ENCODE measurements at regions not wholly inside any gene's neighbourhood (a gene's known extent, or its start where the extent isn't known, plus 50 kb on each side); places are given as distances from the start of the nearest gene placed in this dataset.
"Not testable (repeated sequence)": the region's sequence is repeated elsewhere in the genome, so short reads cannot be mapped to it uniquely, and the experiment has no call there.

DNA sequence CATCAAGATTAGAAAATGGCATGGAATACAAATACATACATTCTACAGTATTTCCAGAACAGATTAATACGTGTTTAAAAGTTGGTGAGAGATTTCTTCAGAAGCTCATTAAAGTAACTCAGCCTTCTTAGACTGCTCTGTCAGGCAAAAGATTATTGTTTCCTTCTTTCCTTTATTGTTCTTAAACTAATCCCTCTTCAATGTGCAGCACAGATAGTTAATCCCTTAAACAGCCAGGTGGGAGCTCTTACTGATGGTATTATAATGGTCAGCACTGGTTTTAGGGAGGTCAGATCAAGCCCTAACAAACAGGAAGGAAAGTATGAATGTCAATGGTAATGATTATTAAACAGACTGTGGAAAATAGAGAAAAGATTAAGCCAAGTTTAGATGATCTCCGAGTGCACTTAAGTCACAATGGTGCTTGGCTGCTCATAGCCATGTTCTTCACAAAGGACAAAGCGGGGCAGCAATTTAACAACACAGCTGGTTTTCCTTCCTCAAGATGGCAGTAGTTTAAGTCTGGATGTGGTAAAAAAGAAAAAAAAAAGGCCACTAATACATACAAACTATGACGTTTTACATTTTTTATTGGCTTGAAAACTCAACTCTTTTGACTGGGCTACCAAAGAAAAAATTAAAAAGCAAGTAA is 992.6 kb downstream of the PCDH9 start:
- Mint-ChIP-seq H3K4me3 (no peak overlapping the region), H3K27ac (no peak overlapping the region), H3K36me3 (ENCODE audit: low read depth) (no peaks in the 10 kb centered on the region), H3K4me1 (no peaks in the 10 kb centered on the region), H3K27me3 (no peaks in the 10 kb centered on the region), H3K9me3 (peaks cover 17% of the 10 kb centered on the region)
- DNase-seq (no peak), ATAC-seq (no peak)

DNA sequence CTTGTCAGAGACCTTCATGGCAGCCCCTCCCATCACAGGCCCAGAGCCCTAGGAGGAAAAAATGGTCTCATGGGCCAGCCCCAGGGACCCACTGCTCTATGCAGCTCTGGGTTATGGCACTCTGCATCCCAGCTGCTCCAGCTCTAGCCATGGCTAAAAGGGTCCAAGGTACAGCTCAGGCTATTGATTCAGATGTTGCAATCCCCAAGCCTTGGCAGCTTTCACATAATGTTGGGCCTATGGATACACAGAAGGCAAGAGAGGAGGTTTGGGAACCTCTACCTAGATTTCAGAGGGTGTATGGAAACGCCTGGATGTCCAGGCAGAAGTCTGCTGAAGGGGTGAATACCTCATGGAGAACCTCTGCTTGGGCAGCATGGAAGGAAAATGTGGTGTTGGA is 996.0 kb downstream of the PCDH9 start:
- Mint-ChIP-seq H3K4me3 (no peak overlapping the region), H3K27ac (no peak overlapping the region), H3K36me3 (ENCODE audit: low read depth) (no peaks in the 10 kb centered on the region), H3K4me1 (no peaks in the 10 kb centered on the region), H3K9me3 (peaks cover 19% of the 10 kb centered on the region), H3K27me3 (no peaks in the 10 kb centered on the region)
- ATAC-seq, result no peak
- DNase-seq, result no peak

- not testable (repeated sequence) for DNase-seq; H3K4me1 Mint-ChIP-seq; H3K27ac Mint-ChIP-seq; H3K36me3 Mint-ChIP-seq (ENCODE audit: low read depth); H3K27me3 Mint-ChIP-seq; ATAC-seq; H3K4me3 Mint-ChIP-seq
- peaks cover 19% of the 10 kb centered on the region for H3K9me3 Mint-ChIP-seq
Measured at GRCh38 chr13:66231958-66232357, 998.2 kb downstream of the PCDH9 start.

DNA sequence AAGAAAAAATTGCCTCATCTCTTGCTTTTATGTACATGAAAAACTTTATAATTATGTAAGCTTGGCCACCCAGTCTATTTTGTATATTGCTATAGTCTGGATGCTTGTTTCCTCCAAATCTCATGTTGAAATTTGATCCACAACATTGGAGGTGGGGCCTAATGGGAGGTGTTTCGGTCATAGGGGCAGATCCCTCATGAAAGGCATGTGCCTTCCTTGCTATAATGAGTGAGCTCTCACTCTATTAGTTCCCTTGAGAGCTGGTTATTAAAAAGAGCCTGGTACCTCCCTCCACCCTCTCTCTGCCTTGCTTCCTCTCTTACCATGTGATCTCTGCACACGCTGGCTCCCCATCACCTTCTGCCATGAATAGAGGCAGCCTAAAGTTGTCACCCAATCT is 1005.1 kb downstream of the PCDH9 start:
- ATAC-seq (no peak), DNase-seq (no peak)
- H3K4me3 Mint-ChIP-seq, result no peak overlapping the region
- H3K27ac Mint-ChIP-seq, result no peak overlapping the region
- H3K27me3 Mint-ChIP-seq, result no peaks in the 10 kb centered on the region
- H3K4me1 Mint-ChIP-seq, result no peaks in the 10 kb centered on the region
- no peaks in the 10 kb centered on the region for H3K36me3 Mint-ChIP-seq (ENCODE audit: low read depth)
- peaks cover 5% of the 10 kb centered on the region for H3K9me3 Mint-ChIP-seq

GRCh38 chr13:66224663-66225062 is 1005.5 kb downstream of the PCDH9 start:
- DNase-seq (no peak), ATAC-seq (no peak)
- H3K9me3 Mint-ChIP-seq, result peaks cover under 1% of the 10 kb centered on the region
- H3K4me1 Mint-ChIP-seq, result no peaks in the 10 kb centered on the region
- H3K36me3 Mint-ChIP-seq (ENCODE audit: low read depth), result no peaks in the 10 kb centered on the region
- H3K4me3 Mint-ChIP-seq, result no peak overlapping the region
- H3K27me3 Mint-ChIP-seq, result no peaks in the 10 kb centered on the region
- no peak overlapping the region for H3K27ac Mint-ChIP-seq

GRCh38 chr13:66222926-66223325 is 1007.2 kb downstream of the PCDH9 start:
- H3K36me3 Mint-ChIP-seq (ENCODE audit: low read depth), result no peaks in the 10 kb centered on the region
- H3K9me3 Mint-ChIP-seq, result no peaks in the 10 kb centered on the region
- H3K4me3 Mint-ChIP-seq, result no peak overlapping the region
- ATAC-seq, result no peak
- no peaks in the 10 kb centered on the region for H3K4me1 Mint-ChIP-seq
- no peak overlapping the region for H3K27ac Mint-ChIP-seq
- no peak for DNase-seq
- H3K27me3 Mint-ChIP-seq, result no peaks in the 10 kb centered on the region

DNA sequence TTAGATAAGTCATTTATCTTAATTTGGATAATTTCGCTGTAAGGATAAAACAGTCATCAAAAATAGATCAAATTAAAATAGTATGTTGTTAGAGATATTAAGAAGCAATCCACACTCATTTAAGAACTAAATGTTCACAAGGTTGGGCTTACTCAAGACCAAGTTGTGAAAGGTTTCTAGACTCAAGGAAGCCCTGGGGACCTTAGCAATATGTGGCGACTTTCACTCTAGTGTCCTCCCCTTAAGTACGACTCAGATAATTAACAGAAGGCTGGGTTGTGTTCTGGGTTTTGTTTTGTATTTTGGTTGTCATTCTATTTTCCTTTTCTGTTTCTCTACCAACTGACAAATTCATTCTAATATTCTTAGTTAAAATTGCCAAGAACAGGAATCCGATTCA is 1008.0 kb downstream of the PCDH9 start:
- ATAC-seq (no peak), DNase-seq (no peak)
- no peaks in the 10 kb centered on the region for H3K27me3 Mint-ChIP-seq
- peaks cover 2% of the 10 kb centered on the region for H3K9me3 Mint-ChIP-seq
- no peak overlapping the region for H3K4me3 Mint-ChIP-seq
- H3K36me3 Mint-ChIP-seq (ENCODE audit: low read depth), result no peaks in the 10 kb centered on the region
- no peak overlapping the region for H3K27ac Mint-ChIP-seq
- no peaks in the 10 kb centered on the region for H3K4me1 Mint-ChIP-seq

DNA sequence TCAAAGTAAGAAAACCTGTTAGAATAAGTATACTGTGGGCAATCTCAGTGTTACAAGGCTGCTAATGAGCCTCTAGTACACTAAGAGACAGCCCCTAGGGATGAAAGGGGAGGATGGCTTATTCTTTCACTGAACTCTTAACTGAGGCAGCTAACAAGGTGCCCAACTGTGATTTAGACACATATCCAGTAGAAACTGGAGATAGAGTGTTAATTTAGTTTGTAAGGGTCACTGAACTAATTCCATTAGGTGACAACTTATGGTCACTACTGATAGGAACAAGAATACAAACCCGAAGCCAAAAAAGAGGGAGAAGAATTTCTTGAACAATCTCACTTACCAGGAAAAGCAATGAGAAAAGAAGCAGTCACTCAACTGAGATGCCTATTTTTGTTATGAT is 1010.6 kb downstream of the PCDH9 start:
- ATAC-seq (no peak), DNase-seq (no peak)
- Mint-ChIP-seq H3K9me3 (peaks cover 10% of the 10 kb centered on the region), H3K4me3 (no peak overlapping the region), H3K27me3 (no peaks in the 10 kb centered on the region), H3K27ac (no peak overlapping the region), H3K4me1 (no peaks in the 10 kb centered on the region), H3K36me3 (ENCODE audit: low read depth) (no peaks in the 10 kb centered on the region)

DNA sequence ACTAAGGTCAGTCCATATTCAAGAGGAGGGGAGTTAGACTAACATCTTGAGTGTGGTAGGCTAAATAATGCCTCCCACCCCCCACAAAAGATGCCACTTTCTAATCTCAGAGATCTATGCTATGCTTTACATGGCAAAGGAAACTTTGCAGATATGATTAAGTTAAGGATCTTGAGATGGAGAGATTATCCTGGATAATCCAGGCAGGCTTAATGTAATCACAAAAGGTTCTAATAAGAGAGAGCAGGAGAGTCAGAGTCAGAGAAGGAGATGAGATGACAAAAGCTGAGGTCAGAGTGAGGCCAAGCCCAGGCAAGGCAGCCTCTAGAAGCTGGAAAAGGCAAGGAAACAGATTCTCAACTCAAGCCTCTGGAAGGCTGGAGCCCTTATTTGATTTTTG is 1011.6 kb downstream of the PCDH9 start:
- ATAC-seq (no peak), DNase-seq (no peak)
- Mint-ChIP-seq H3K4me1 (no peaks in the 10 kb centered on the region), H3K9me3 (peaks cover 10% of the 10 kb centered on the region), H3K27ac (no peak overlapping the region), H3K27me3 (no peaks in the 10 kb centered on the region), H3K36me3 (ENCODE audit: low read depth) (no peaks in the 10 kb centered on the region), H3K4me3 (no peak overlapping the region)

- no peak for DNase-seq
- Mint-ChIP-seq H3K4me1 (no peaks in the 10 kb centered on the region), H3K4me3 (no peak overlapping the region), H3K36me3 (ENCODE audit: low read depth) (no peaks in the 10 kb centered on the region), H3K27ac (no peak overlapping the region), H3K27me3 (no peaks in the 10 kb centered on the region), H3K9me3 (peaks cover 10% of the 10 kb centered on the region)
- no peak for ATAC-seq
Measured at GRCh38 chr13:66216728-66217127, 1013.4 kb downstream of the PCDH9 start.

GRCh38 chr13:66214467-66214866 is 1015.7 kb downstream of the PCDH9 start:
- H3K27me3 Mint-ChIP-seq, result no peaks in the 10 kb centered on the region
- H3K27ac Mint-ChIP-seq, result no peak overlapping the region
- DNase-seq (no peak), ATAC-seq (no peak)
- peaks cover 14% of the 10 kb centered on the region for H3K9me3 Mint-ChIP-seq
- H3K4me1 Mint-ChIP-seq, result no peaks in the 10 kb centered on the region
- no peaks in the 10 kb centered on the region for H3K36me3 Mint-ChIP-seq (ENCODE audit: low read depth)
- H3K4me3 Mint-ChIP-seq, result no peak overlapping the region

DNA sequence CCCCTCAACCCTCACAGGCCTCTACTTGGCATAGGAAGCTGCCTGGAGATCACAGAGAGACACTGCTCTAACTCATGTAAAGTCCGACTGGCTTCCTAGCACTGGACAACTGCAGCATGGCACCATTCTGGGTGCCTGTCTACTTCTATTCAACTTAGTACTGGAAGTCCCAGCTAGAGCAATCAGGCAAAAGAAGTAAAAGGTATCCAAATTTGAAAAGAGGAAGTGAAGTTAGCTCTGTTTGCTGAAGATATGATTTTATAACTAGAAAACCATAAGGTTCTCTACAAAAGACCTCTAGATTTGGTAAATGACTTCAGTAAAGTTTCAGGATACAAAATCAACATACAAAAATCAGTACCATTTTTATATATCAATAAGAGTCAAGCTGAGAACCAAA is 1017.6 kb downstream of the PCDH9 start:
- no peak overlapping the region for H3K4me3 Mint-ChIP-seq
- peaks cover 14% of the 10 kb centered on the region for H3K9me3 Mint-ChIP-seq
- ATAC-seq (no peak), DNase-seq (no peak)
- H3K4me1 Mint-ChIP-seq, result no peaks in the 10 kb centered on the region
- H3K27me3 Mint-ChIP-seq, result no peaks in the 10 kb centered on the region
- no peaks in the 10 kb centered on the region for H3K36me3 Mint-ChIP-seq (ENCODE audit: low read depth)
- no peak overlapping the region for H3K27ac Mint-ChIP-seq

DNA sequence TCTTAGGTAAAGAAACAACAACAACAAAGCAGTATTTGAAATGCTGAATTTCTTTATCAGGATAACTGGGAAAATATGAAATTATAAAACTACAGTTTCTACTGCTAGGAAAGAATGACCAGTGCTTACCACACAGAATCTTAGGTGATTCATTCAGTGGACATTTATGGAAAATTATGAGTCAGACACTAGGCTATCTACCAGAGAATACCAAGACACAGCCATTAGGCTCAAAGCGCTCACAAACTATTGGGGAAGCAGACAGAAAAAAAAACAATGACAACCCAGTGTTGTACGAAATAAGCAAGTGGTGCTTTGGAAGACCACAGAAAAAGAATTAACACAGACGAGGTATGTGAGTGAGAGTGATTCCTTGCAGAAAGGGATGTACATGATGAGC is 1019.5 kb downstream of the PCDH9 start:
- Mint-ChIP-seq H3K27ac (no peak overlapping the region), H3K9me3 (peaks cover 4% of the 10 kb centered on the region), H3K36me3 (ENCODE audit: low read depth) (no peaks in the 10 kb centered on the region), H3K4me1 (no peaks in the 10 kb centered on the region), H3K4me3 (no peak overlapping the region), H3K27me3 (no peaks in the 10 kb centered on the region)
- no peak for ATAC-seq
- no peak for DNase-seq

DNA sequence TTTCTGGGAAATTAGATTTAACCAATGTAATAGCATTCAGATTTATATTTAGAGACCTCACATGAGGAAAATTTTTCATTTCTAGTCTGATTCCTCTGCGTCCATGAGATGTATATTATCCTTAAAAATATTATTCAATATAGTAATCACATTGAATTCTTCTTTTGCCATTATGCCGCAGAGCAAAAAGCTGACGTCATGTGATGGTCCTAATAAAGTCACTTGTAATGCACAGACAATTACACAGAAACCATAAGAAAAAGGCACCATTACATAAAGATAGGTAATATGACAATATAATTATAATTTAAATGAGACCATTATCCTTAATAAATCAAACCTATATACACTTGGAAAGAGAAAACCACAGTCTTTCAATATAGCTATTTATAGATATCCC is 1021.5 kb downstream of the PCDH9 start:
- ATAC-seq (no peak), DNase-seq (no peak)
- Mint-ChIP-seq H3K27ac (no peak overlapping the region), H3K4me1 (no peaks in the 10 kb centered on the region), H3K4me3 (no peak overlapping the region), H3K27me3 (no peaks in the 10 kb centered on the region), H3K9me3 (peaks cover 4% of the 10 kb centered on the region), H3K36me3 (ENCODE audit: low read depth) (no peaks in the 10 kb centered on the region)

DNA sequence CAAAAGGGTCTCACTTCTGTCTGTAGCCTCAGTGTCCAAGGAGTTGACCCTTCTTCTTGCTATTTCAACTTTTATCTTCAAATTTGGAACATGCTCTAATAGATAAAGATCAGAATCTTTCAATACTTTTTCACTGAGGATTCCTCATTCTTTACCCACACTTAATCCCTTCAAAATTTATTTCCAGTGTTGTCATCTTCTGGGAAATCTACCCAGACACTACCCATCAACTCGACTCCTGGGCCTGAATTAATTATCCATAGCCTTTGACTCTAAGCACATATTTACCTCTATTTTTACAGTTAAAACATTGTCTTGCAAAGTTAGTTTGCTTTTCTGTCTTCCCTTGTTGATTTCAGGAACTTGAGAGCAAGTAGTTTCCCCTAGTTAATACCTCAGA is 1022.5 kb downstream of the PCDH9 start:
- Mint-ChIP-seq H3K4me3 (no peak overlapping the region), H3K36me3 (ENCODE audit: low read depth) (no peaks in the 10 kb centered on the region), H3K27ac (no peak overlapping the region), H3K27me3 (no peaks in the 10 kb centered on the region), H3K4me1 (no peaks in the 10 kb centered on the region), H3K9me3 (peaks cover 4% of the 10 kb centered on the region)
- ATAC-seq (no peak), DNase-seq (no peak)

- DNase-seq (no peak), ATAC-seq (no peak)
- Mint-ChIP-seq H3K9me3 (peaks cover 2% of the 10 kb centered on the region), H3K4me1 (no peaks in the 10 kb centered on the region), H3K27ac (no peak overlapping the region), H3K36me3 (ENCODE audit: low read depth) (no peaks in the 10 kb centered on the region), H3K4me3 (no peak overlapping the region), H3K27me3 (no peaks in the 10 kb centered on the region)
Measured at GRCh38 chr13:66205807-66206206, 1024.3 kb downstream of the PCDH9 start.
